Fibroblast of skin of right biceps (primary cell): ENCODE measurements at regions not wholly inside any gene's neighbourhood (a gene's known extent, or its start where the extent isn't known, plus 50 kb on each side); places are given as distances from the start of the nearest gene placed in this dataset.

Experiments
- DNase-seq: peaks from one replicate; pipeline ENCODE4 v3.0.0-alpha.2; 2013

DNA sequence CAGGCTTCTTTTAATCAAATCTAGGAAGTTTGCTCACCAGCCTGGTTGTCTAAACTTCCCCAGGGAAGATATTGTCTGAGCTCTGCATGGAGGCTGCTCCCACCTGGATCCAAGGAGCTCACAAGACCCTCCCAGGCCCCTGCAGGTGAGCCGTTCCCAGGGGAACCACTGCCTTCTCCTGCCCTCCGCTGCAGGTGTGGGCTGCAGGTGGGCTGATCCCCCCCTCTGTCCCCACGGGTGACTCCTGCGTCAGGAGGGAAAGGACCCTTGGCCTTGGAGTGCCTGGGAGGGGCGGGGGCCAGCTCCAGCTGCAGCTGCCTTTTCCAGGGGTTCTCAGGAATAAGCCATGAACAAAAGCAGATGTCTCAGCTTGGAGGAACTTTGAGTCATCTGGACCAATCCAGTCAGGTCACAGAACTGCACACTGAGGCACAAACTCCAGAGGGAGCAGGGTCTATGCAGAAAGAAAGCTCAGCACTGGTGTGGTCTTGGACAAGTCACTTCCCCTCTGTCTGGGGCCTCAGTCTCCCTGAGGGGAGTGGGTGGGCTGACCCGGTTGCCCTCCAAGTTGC, 246.6 kb upstream of the RTL1 start:
- DNase-seq: no peak

DNA sequence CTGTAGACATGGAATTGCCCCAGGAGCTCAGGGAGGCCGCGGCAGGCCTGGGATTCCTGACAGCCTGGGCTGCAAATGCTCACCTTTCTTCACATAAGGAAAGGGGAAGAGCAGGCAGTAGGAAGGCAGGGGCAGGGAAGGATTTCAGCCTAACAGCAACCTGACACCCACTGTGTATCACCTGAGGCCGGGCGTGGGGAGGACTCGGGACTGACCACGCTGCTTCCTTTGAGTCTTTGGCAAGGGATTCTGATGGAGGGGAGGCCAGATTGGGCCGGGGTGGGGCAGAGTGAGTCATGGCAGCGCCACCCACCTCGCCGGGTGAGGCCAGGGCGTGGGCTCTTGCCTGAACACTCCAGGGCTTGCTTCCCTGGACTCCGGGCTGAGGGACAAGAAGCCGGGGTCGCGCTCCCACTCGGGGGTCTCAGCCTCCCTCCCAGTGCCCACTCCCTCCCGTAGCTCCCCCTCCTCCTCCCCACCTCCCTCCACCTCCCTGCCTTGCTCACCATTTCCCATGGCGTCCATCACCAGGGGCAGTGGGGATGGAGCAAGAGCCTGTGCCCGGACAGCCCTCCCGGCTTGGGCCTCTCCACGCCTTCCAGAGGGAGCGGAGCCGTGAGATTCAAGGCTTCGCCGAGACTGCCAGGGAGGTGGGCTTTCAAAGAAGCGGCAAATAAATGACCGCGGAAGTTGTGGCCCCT, 247.9 kb upstream of the RTL1 start:
- no peak for DNase-seq

DNA sequence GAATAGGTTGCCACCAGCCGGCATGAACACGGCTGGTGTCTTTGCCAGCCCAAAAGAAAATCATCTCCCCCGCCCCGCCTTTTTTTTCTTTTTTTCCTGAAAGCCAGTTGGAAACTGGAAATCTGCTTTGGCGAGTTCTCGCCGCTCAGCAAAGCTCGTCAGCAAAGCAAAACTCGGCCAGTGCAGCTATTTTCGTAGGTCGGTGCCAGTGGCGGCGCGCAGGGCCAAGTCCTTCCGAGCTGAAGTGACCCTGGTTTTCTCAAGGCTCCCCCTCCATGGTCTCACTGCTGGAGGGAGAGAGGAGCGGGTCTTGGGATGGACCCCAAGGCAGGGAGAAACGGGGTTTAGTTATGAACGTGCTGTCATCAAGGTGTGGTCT, 248.4 kb upstream of the RTL1 start:
- DNase-seq: no peak

DNA sequence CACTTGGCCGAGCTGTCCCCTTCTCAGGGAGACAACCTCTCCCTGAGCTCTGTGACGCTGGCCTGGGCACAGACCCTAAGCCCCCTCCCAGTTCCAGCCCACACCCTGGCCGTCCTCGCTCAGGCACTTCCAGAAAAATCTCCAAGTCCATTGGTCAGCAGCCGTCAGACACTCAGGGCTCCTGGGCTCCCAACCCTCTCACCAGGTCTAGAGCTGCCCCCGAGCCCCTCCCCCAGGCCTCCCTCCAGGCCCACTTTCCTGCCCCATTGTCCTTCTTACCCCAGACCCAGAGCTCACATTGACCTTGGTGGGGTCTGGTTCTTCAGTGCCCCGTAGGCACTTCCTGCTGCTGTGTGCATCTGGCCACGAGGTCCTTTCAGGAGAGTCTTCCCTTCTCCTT, 249.3 kb upstream of the RTL1 start:
- no peak for DNase-seq

DNA sequence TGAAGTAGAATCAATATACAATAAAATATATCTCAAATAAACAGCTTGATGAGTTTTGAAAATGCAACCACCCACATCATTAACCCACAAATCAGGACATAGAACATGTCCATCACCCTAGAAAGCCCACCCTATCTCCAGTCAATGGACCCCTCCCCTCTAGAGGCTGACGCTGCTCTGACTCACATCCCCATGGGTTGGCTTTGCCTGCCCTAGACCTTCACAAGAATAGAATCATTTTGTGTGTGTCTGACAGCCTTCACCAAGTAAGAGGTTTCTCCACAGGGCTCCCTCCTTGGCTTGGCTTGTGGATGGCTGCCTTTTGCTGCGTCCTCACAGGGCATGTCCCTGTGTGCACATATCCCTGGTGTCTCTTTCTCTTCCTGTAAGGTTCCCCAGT, 250.2 kb upstream of the RTL1 start:
- DNase-seq: no peak

DNA sequence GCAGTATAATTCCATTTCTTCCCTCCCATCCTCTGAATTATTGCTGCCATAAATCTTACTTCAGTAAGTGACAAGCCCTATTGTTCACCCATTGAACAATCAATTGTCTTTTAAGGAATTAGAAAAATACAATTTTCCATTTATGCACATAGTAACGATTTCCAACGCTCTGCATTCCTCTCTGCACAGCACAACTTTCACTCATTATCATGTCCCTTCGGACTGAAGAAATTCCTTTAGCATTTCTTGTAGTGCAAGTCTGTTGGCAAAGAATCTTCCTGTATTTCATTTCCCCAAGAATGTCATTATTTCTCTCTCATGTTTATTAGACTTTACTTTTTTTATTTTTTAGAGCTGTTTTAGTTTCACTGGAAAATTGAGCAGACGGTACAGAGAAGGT, 252.1 kb upstream of the RTL1 start:
- no peak for DNase-seq

DNA sequence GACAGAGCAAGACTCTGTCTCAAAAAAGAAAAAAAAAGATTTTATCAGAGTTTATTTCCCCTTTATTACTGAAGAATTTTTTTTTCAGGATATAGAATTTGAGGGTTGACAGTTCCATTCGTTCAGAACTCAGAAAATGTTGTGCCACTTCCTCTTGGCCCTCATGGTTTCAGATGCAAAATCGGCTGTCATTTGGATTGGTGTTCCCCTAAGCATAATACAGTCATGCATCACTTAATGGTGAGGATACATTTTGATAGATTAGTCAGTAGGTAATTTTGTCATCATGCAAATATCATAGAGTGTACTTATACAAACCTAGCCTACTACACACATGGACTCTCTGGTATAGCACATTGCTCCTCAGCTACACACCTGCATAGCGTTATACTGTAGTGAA, 263.9 kb upstream of the RTL1 start:
- no peak for DNase-seq

DNA sequence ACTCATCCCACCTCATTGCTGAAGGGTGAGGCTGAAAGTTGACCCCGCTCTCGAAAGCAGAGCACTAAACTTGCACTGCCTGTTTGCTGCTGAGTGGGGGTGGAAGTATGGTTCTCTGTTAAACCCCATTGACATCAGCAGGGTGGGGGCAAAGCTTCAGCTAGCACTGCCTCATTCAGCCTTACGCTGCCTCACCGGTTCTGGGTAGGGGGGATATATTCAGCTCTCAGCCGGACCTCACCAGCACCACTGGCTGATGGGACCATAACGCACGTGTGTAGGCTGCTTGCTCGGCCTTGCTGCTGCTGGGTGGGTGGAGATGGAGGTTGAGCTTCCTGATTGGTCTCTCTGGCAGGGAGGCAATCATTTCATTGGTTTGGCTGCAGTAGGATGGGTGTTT, 265.7 kb upstream of the RTL1 start:
- DNase-seq: no peak

DNA sequence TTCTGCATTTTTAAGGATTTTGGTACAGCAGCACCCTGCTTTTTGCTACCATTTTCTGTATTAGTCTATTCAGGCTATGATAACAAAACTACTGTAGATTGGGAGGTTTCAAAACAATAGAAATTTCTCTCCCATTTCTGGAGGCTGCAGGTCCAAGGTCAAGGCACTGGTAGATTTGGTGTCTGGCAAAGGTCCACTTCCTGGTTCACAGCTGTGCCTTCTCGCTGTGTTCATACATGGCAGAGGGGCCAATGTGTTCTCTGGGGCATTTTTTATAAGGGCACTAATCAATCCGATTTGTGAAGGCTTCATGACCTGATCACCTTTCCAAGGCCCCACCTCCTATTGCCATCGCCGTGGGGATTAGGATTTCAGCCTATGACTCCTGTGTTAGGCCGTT, 268.1 kb upstream of the RTL1 start:
- DNase-seq: no peak

DNA sequence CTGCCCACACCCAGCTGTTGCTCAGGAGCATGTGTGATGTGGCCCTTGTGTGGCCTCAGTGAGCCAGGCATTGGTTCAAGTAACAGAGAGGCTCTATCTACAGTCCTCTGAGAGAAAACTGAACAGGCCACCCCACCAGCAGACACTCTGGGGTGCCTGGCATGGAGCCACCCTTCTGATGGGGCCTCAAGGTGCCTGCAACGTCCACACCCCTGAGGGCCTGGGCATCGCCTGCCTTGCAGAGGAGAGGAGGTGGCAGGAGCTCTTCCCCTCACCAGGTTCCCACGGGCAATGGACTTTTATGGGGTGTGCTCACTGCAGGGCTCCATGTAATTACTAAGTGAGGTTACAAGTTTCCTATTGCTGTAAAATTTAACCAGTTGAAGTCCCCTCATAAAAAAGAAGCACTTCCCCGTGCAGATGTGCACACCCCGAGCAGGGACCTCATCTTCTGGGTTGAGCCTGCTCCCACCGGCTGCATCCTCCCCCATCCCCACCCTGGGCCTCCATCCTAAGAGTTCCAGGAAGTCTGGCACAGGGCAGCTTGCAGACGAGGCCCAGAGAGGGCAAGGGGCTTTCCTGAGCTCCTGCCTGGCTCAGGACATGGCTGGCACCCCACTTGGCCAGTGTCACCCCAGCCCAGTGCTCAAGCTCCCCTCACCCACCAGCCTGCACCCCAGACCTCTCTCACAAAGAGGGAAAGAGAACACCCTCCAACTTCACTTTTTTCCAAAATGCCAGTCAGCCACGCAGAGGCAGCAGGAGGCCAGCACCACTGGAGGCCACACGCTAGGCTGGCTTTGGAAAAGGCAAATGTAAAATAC, 270.4 kb upstream of the RTL1 start:
- DNase-seq: no peak

DNA sequence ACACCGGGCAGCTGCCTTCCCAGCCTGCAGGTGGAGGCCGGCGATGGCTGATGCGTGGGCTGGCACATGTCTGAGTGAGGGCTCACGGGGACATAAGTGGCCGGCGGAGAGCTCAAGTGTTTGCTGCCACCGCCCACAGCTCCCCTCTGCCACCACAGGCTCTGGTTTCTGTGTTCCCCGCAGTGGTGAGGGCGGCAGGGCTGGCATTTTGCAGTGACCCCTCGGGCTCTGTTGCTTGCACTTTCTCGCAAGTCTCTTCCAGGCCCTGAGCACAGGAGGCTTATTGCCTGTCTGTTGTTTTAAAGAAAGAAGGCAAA, 271.0 kb upstream of the RTL1 start:
- no peak for DNase-seq

DNA sequence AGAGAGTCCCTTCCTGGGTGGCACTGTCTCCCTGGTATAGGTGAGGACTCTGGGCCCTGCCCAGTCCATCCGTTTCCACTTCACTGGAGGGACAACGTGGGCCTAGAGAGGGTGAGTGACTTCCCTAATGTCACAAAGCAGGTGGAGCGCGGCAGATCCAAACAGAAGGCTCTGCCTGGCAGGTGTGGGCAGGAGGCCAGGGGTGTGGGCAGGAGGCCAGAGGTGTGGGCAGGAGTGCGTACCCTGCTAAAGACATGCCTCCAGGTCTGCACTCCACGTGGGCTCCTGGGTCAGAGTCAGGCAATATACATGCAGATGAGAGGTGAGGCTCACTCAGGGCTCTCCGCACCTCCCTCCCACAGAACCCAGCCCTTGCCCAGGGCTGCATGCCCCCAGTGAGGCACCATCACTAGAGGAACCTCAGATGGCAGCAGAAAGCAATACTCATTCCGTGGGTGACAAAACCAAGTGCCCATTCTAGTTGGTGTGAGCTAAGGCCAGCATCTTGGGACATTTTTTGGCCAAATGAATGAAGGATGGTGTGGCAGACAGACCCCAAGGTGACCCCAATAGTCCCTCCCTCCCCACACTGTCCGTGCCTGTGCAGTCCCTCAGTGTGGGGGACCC, 271.6 kb upstream of the RTL1 start:
- DNase-seq: no peak

DNA sequence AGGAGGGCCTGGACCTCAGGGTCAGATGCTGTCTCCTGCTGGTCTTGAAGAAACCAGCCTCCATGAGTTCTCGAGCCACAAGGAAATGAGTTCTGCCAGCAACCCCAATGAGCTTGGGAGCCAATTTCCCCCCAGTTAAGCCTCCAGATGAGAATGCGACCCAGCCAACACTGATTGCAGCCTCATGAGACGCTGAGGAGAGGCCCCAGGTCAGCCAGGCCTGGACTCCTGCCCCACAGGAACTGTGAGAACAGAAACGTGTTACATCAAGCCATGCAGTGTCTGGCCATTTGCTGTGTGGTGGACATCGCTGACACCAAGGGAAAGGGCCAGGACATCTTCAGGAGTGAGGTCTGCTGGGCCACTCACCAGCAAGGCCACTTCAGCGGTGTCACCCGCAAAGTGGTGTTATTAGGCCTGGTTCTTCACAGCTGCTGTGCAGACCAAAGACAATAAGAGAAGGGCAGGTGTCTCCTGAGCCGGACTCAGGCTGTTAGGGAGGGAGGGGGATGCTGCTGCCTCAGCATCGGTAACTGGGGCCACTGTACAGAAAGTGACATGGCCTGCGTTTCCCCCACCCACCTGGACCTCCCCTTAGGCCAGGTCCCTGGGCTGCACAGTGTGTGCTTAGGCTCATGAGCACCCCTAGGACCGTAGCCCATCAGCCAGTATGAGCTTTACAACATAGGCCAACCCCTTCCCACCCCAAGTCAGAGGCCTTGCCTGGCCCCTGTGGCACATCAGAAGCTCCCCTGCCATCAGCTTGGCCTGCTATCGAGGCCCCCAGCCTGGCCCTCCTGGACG, 272.4 kb upstream of the RTL1 start:
- DNase-seq: no peak

DNA sequence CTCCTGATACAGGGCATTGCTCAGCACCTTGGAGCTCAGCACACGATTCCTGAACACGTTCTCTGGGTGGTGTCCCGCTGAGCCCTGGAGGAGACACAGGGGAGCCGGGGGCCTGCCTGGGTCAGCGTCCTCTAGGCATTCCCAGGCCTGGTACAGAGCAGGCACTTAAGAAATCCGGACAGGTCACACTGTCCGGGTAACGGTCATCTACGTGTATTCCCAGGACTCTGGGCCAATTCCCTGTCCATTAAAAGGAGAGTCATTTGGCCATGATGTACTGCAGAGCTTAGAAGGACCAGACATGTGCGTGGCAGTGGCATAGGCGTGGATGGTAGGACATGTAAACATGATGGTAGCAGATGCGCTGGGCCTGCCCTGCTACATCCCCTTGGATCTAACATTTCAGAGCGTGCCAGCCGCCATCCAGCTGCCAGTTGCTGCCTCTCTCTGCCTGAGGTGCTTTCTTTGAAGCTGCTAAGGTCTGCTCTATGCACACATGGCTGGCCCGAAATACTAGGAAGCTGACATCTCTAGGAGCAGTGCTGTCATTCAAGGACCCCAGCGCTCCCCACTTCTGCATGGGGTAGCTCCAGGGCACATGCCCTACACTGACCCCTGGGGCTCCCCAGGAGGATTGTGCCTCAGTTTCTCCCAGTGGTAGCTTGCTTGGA, 273.1 kb upstream of the RTL1 start:
- no peak for DNase-seq

DNA sequence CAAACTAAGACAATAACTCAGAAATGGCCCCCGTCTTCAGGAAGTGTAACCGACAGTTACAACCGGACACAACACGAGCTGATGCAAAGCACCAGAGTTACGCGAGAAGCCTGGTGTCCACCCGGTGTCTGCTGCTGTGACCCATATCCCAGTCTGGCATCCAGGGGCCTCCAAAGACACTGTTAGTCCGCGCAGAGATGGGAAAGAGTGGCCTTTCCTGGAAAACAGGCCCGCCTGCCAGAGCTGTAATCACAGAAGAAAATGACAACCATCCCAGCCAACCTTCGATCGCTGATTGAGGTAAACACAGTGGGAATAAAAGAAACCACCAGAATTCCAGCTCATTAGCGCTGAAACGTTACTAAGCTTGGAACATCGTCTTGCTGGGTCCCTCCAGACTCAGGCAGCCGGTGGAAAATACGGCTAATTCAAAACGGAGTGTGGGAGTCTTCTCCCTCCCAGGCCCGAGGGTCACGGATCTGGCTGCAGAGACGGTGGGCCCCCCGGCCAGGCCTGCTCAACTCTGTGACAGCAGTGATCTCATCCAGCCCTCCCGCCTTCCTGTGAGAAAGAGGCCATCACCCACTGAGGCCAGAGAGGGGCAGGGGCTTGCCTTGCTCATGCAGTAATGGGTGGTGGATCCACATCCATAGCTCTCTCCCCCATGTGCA, 273.9 kb upstream of the RTL1 start:
- no peak for DNase-seq

DNA sequence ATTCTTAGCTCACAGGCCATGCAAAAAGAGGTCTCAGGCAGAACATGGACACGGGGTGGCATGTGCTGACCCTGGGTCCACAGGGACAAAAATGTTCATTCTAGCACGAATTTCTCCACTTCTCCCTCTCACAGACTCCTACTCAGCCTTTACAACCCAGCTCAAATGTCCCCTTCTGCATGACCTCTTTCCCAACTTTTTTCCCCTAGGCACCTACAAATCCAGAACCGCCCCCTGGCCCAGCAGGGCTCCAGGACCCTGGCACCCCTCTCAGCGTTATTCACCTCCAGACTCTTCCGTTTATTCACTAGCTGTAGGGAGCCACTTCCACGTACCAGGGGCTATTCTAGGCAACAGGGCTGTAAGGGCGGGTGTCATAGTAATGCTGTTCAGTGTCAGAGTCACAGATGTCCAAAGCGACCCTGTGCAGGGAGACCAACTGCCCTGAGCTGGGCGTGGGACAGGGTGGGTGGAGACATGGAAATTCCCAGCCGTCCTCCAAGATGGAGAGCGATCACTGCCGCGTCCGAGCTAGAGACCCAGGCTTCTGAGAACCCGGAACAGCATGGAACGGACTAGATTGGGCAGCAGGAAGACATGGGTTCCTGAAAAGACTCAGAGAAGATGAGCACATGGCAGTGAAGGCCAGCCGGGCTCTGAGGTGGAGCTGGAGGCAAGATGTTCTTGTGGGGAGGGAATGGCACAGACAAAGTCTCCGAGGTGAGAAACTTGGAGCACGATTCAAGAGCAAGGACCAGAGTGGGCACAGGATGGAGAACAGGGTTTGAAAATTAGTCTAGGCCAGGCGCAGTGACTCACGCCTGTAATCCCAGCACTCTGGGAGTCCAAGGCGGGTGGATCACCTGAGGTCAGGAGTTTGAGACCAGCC, 274.9 kb upstream of the RTL1 start:
- no peak for DNase-seq

DNA sequence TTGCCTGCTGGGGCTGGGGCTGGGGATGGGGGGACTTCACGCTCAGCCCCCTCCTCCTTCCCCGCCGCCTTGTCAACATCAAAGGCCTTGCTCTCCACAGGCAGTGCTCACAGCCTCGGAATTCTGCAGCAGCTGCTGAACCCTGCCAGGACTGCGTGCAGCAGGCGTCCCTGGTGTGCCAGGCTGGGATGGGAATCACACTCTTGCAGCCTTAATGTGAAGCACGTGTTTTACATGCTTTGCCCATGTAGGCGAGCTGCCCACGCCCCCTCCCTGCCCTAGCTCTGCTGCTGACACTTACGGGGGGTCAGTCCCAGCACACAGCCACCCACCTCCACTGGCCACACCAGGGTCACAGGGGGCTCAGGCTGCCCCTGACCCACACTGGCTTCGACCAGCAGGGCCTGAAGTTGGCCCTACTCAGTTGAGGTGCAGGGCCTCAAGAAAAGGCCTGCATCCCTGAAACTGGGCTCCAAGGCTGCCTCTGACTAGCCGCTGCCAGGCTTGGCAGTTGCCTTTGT, 276.2 kb upstream of the RTL1 start:
- no peak for DNase-seq

DNA sequence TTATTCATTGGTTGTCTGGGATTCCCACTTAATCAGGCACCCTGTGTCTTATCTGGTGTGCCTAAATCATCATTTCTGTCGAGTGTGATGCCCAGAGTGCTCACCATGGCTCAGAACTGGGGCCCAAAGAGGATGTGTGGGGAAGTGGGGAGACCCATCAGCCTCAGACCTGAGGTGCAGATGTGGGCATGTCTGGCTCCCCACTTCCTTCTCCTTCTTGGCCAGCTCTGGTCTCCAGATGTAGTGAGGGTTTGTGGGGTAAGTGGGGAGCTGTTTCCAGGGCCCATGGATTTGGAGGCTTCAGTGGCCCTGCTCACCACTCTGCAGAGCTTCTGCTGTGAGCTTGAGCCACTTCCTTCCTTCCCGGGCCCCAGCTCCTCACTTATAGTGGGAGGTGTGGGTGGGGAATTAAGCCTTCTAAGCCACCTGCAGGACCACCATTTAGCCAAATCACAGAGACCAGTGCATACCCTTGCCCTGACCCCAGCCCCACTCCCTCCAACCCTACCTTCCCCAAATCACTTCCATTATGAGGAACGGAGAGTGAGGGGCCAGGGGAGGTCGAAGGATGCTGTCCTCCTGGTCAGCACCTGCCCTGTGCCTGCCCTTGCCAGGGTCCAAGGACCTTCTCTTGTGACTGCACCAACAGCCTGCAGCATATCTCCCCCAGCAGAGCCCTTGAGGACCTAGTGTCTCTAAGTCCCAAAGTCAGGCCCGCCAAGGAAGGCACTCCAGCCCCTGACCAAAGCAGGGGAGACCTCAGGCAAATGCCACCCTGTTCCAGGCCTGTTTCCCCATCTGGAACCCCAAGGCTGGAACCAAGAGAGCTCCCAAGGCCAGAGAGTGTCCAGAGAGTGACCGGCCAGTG, 278.2 kb upstream of the RTL1 start:
- no peak for DNase-seq

DNA sequence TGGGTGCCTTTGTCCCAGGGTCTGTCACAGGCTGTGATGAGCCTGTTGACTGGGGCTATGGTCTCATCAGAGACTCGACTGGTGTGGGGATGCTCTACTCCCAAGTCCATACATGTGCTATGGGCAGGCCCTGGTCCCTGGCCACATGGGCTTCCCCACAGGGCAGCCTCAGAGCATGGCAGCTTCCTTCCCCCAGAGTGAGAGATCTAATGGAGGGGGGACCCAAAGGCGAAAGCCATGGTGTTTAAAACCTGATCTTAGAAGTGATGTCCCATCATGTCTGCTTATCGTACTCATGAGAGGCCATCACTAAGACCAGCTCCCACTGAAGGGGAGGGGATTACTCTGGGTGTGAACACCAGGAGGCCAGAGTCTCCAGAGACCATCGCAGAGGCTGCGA, 279.0 kb upstream of the RTL1 start:
- no peak for DNase-seq
